ENCODE measurements at regions not wholly inside any gene's neighbourhood (a gene's known extent, or its start where the extent isn't known, plus 50 kb on each side); places are given as distances from the start of the nearest gene placed in this dataset.

- FAIRE-seq (no peak), DNase-seq (ENCODE audit: low read depth, low spot score) (no peak)
- no peaks in the 10 kb centered on the region for H3K36me3 ChIP-seq (ENCODE audit: control insufficient read depth in 2 of 2, extremely low read depth in 1 of 2, insufficient read depth in 2 of 2, low read length in 2 of 2)
- H4K20me1 ChIP-seq (ENCODE audit: control insufficient read depth, extremely low read depth, insufficient read depth, low read length) = no peaks in the 10 kb centered on the region
- H3K4me2 ChIP-seq (ENCODE audit: control insufficient read depth, extremely low read depth, insufficient read depth, low read depth, low read length) = no peak overlapping the region
- H2AFZ ChIP-seq (ENCODE audit: control insufficient read depth, low read length) = no peak overlapping the region
- H3K9ac ChIP-seq (ENCODE audit: control insufficient read depth, extremely low read depth, insufficient read depth, low read length) = no peak overlapping the region
- no peaks in the 10 kb centered on the region for H3K4me1 ChIP-seq (ENCODE audit: control insufficient read depth, extremely low read depth, insufficient read depth, low read length)
- no peak overlapping the region for H3K4me3 ChIP-seq (ENCODE audit: control insufficient read depth in 2 of 3, extremely low read depth in 1 of 3, insufficient read depth in 2 of 3, low read depth in 1 of 3, low read length in 3 of 3)
- no peak for TF ChIP-seq EZH2 (IDR thresholded peaks at IDR 0.05; ENCODE audit: low read length)
- TF ChIP-seq, protein P1, sequence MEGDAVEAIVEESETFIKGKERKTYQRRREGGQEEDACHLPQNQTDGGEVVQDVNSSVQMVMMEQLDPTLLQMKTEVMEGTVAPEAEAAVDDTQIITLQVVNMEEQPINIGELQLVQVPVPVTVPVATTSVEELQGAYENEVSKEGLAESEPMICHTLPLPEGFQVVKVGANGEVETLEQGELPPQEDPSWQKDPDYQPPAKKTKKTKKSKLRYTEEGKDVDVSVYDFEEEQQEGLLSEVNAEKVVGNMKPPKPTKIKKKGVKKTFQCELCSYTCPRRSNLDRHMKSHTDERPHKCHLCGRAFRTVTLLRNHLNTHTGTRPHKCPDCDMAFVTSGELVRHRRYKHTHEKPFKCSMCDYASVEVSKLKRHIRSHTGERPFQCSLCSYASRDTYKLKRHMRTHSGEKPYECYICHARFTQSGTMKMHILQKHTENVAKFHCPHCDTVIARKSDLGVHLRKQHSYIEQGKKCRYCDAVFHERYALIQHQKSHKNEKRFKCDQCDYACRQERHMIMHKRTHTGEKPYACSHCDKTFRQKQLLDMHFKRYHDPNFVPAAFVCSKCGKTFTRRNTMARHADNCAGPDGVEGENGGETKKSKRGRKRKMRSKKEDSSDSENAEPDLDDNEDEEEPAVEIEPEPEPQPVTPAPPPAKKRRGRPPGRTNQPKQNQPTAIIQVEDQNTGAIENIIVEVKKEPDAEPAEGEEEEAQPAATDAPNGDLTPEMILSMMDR (optimal IDR thresholded peaks at IDR 0.05 in 1 of 3, IDR thresholded peaks at IDR 0.05 in 1 of 3, conservative IDR thresholded peaks at IDR 0.05 in 1 of 3; ENCODE audit: extremely low read depth in 1 of 3, insufficient read depth in 2 of 3, low read length in 3 of 3) = no peak
- H3K27ac ChIP-seq (ENCODE audit: control insufficient read depth, insufficient read depth, low read length) = no peak overlapping the region
- H3K79me2 ChIP-seq (ENCODE audit: control insufficient read depth, insufficient read depth, low read length) = no peaks in the 10 kb centered on the region
- H3K9me1 ChIP-seq (ENCODE audit: control insufficient read depth, extremely low read depth, insufficient read depth, low read length) = no peaks in the 10 kb centered on the region
- H3K9me3 ChIP-seq (ENCODE audit: control insufficient read depth, low read depth, low read length) = no peaks in the 10 kb centered on the region
- dilution Hi-C loops (cut with MboI; ENCODE audit: extremely low pct_ligation_motif_present, low sequenced_read_pairs) = no loop called here
- H3K27me3 ChIP-seq (ENCODE audit: control insufficient read depth, extremely low read depth, insufficient read depth, low read length) = no peaks in the 10 kb centered on the region
Observed at GRCh38 chr12:97168804-97169203, 261.7 kb downstream of the NEDD1 start.

DNA sequence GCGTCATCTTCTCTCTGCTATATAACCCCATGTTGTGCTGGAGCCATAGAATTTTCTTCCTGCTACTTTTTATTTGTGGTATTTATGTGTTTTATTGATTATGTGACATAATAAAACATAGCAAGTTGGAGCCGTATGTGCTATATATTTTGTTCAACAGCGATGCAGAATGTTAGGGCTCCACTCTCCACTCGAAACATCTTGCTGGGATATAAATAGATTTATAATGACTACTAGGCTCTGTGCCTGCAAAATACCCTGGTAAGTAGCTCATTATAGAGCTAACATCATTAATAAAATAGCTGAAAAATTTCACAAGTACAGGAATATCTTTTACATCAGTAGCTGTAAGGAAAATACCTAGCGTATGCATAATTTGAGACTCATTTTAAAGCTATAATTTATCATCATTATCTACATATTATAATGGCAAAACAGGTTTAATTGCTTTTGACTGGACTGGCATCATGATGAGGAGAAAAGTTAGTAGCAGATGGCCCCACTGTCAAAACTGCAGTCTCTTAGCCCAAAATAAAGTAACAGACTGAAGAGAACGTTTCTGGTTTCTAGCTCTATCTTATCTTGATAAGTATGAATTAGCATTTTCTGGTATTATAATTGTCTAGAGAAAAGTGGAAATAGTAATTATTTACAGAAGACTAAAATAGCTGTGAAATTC, 263.0 kb downstream of the NEDD1 start:
- Histone ChIP-seq H3K9me3 (ENCODE audit: control insufficient read depth, low read depth, low read length) (no peaks in the 10 kb centered on the region), H3K9ac (ENCODE audit: control insufficient read depth, extremely low read depth, insufficient read depth, low read length) (no peak overlapping the region), H2AFZ (ENCODE audit: control insufficient read depth, low read length) (no peak overlapping the region), H3K4me2 (ENCODE audit: control insufficient read depth, extremely low read depth, insufficient read depth, low read depth, low read length) (no peak overlapping the region), H3K4me1 (ENCODE audit: control insufficient read depth, extremely low read depth, insufficient read depth, low read length) (no peaks in the 10 kb centered on the region), H3K36me3 (ENCODE audit: control insufficient read depth in 2 of 2, extremely low read depth in 1 of 2, insufficient read depth in 2 of 2, low read length in 2 of 2) (no peaks in the 10 kb centered on the region), H3K9me1 (ENCODE audit: control insufficient read depth, extremely low read depth, insufficient read depth, low read length) (no peaks in the 10 kb centered on the region), H3K79me2 (ENCODE audit: control insufficient read depth, insufficient read depth, low read length) (no peaks in the 10 kb centered on the region), H3K27me3 (ENCODE audit: control insufficient read depth, extremely low read depth, insufficient read depth, low read length) (no peaks in the 10 kb centered on the region), H3K4me3 (ENCODE audit: control insufficient read depth in 2 of 3, extremely low read depth in 1 of 3, insufficient read depth in 2 of 3, low read depth in 1 of 3, low read length in 3 of 3) (no peak overlapping the region), H3K27ac (ENCODE audit: control insufficient read depth, insufficient read depth, low read length) (no peak overlapping the region), H4K20me1 (ENCODE audit: control insufficient read depth, extremely low read depth, insufficient read depth, low read length) (no peaks in the 10 kb centered on the region)
- TF ChIP-seq, protein P1 (optimal IDR thresholded peaks at IDR 0.05 in 1 of 3, IDR thresholded peaks at IDR 0.05 in 1 of 3, conservative IDR thresholded peaks at IDR 0.05 in 1 of 3; ENCODE audit: extremely low read depth in 1 of 3, insufficient read depth in 2 of 3, low read length in 3 of 3) = no peak
- FAIRE-seq (no peak), DNase-seq (ENCODE audit: low read depth, low spot score) (no peak)
- dilution Hi-C loops (cut with MboI; ENCODE audit: extremely low pct_ligation_motif_present, low sequenced_read_pairs) = no loop called here
